ENCODE measurements at regions not wholly inside any gene's neighbourhood (a gene's known extent, or its start where the extent isn't known, plus 50 kb on each side); places are given as distances from the start of the nearest gene placed in this dataset.

GRCh38 chr7:36048141-36048901 lies 104.7 kb upstream of the EEPD1 start:
- TF ChIP-seq CTCF (IDR thresholded peaks at IDR 0.05): no peak
- TF ChIP-seq POLR2AphosphoS5 (IDR thresholded peaks at IDR 0.05): no peak

Measured in stomach (tissue), 4 donors.